Prostate gland (tissue), 2 donors: ENCODE measurements at regions not wholly inside any gene's neighbourhood (a gene's known extent, or its start where the extent isn't known, plus 50 kb on each side); places are given as distances from the start of the nearest gene placed in this dataset.

ENCODE experiments used
- CTCF ChIP-seq, 4 experiments: fragments of 200-600 bp in 2 of 4; fragments of 450-650 bp in 2 of 4; sonication (generic) in 2 of 4; IDR thresholded peaks; 1 replicate in 3 of 4; 2 replicates in 1 of 4; pipeline ENCODE4 v1.5.1; 2016 to 2019; ENCODE audit warnings: antibody characterized with exemption in 4 of 4, mild to moderate bottlenecking in 2 of 4, moderate library complexity in 2 of 4
- POLR2A ChIP-seq: fragments of 450-650 bp; IDR thresholded peaks from one replicate; pipeline ENCODE4 v1.6.1; 2016; ENCODE audit warnings: antibody characterized with exemption, mild to moderate bottlenecking

- TF ChIP-seq CTCF (IDR thresholded peaks at IDR 0.05) (no peak), POLR2A (no peak)
Measured at GRCh38 chr5:174211277-174211626, 165.7 kb downstream of the NSG2 start.
